ENCODE measurements at regions not wholly inside any gene's neighbourhood (a gene's known extent, or its start where the extent isn't known, plus 50 kb on each side); places are given as distances from the start of the nearest gene placed in this dataset.

GRCh38 chr4:138706201-138706600, 309.4 kb upstream of the NOCT start:
- WGBS, 2 donors, result 60 to 68% methylated on average over 2 of the region's 2 CpGs
- H3K27ac ChIP-seq, result no peak overlapping the region
- ATAC-seq (no peak), DNase-seq (no peak)
- H3K9me3 ChIP-seq, result no peaks in the 10 kb centered on the region
- H3K4me1 ChIP-seq, result no peaks in the 10 kb centered on the region
- TF ChIP-seq, protein P1, sequence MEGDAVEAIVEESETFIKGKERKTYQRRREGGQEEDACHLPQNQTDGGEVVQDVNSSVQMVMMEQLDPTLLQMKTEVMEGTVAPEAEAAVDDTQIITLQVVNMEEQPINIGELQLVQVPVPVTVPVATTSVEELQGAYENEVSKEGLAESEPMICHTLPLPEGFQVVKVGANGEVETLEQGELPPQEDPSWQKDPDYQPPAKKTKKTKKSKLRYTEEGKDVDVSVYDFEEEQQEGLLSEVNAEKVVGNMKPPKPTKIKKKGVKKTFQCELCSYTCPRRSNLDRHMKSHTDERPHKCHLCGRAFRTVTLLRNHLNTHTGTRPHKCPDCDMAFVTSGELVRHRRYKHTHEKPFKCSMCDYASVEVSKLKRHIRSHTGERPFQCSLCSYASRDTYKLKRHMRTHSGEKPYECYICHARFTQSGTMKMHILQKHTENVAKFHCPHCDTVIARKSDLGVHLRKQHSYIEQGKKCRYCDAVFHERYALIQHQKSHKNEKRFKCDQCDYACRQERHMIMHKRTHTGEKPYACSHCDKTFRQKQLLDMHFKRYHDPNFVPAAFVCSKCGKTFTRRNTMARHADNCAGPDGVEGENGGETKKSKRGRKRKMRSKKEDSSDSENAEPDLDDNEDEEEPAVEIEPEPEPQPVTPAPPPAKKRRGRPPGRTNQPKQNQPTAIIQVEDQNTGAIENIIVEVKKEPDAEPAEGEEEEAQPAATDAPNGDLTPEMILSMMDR (IDR thresholded peaks at IDR 0.05), result no peak
- intact Hi-C loops (cut with DNase I), result no loop called here
- peaks cover 0 to 7% (median 0%) of the 10 kb centered on the region in 7 donors for H3K27me3 ChIP-seq
- no peak overlapping the region for H3K4me3 ChIP-seq
- H3K36me3 ChIP-seq, result no peaks in the 10 kb centered on the region

- no peak overlapping the region for H3K4me3 ChIP-seq
- no peaks in the 10 kb centered on the region for H3K27me3 ChIP-seq
- intact Hi-C loops (cut with DNase I), result no loop called here
- TF ChIP-seq, protein P1 (IDR thresholded peaks at IDR 0.05), result no peak
- 54 to 73% methylated on average over 3 of the region's 3 CpGs for WGBS, 2 donors
- no peaks in the 10 kb centered on the region for H3K4me1 ChIP-seq
- H3K36me3 ChIP-seq, result no peaks in the 10 kb centered on the region
- ATAC-seq (no peak), DNase-seq (no peak)
- H3K9me3 ChIP-seq, result no peaks in the 10 kb centered on the region
- H3K27ac ChIP-seq, result no peak overlapping the region
Observed at GRCh38 chr4:138702190-138702824, 313.3 kb upstream of the NOCT start.

DNA sequence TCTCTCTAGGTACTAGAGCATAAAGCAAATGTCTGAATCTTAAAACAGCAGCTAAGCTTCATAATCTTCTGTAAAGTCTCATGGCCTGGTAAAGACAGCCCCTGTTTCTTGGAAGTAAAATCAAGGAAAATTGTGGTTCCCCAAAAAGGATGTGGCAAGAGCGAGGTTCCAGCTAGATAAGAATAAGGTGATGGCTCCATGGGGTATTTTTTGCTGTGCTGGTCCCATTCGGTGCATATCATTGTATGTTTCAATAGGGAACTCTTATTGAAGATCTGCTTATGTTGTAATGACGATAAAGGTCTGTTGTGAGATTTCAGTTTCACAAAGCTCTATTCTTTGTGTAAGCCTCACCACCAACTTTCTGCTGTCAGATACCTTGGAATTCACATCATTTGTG, 316.9 kb upstream of the NOCT start:
- no peak for DNase-seq
- WGBS, 2 donors, result 84 to 94% methylated on average over 3 of the region's 3 CpGs
- no peaks in the 10 kb centered on the region for H3K27me3 ChIP-seq
- ATAC-seq, result no peak
- H3K27ac ChIP-seq, result no peak overlapping the region
- TF ChIP-seq, protein P1 (IDR thresholded peaks at IDR 0.05), result no peak
- H3K4me1 ChIP-seq, result no peaks in the 10 kb centered on the region
- H3K36me3 ChIP-seq, result no peaks in the 10 kb centered on the region
- no peak overlapping the region for H3K4me3 ChIP-seq
- H3K9me3 ChIP-seq, result no peaks in the 10 kb centered on the region
- intact Hi-C loops (cut with DNase I), result no loop called here

DNA sequence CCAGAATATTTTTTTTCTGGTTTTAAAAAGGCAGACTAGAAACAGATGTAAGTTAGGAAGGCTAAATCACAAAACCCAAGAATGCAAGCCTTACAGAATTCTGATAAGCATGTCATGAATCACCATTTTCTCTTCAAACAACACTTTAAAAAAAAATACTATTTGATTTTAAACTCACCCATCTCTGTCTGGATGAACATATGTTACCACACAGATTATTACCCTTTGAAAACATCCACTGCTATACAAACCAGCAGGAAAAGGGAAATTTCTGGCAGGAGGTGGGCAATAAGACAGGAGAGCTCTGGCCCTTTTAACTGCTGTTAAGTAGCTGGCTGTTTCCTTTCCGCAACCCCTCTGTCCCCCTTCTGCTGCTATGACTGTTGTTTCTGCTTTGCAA, 317.7 kb upstream of the NOCT start:
- DNase-seq, result no peak
- Histone ChIP-seq H3K27me3 (no peaks in the 10 kb centered on the region), H3K4me1 (no peaks in the 10 kb centered on the region), H3K36me3 (no peaks in the 10 kb centered on the region), H3K27ac (no peak overlapping the region), H3K9me3 (no peaks in the 10 kb centered on the region), H3K4me3 (no peak overlapping the region)
- no peak for ATAC-seq
- intact Hi-C loops (cut with DNase I), result no loop called here
- TF ChIP-seq, protein P1 (IDR thresholded peaks at IDR 0.05), result no peak
- WGBS, 2 donors, result 91 to 98% methylated on average over 1 of the region's 1 CpG

All from heart right ventricle (tissue), 16 donors.